ENCODE measurements at regions not wholly inside any gene's neighbourhood (a gene's known extent, or its start where the extent isn't known, plus 50 kb on each side); places are given as distances from the start of the nearest gene placed in this dataset.

- H3K27me3 ChIP-seq (replicated peaks; ENCODE audit: insufficient read depth, low read depth, low read length, poor library complexity): no peaks in the 10 kb centered on the region
- intact Hi-C loops (cut with micrococcal nuclease; ENCODE audit: unreplicated experiment): no loop called here
- no peaks in the 10 kb centered on the region for H3K36me3 ChIP-seq (ENCODE audit: insufficient read depth, low read length, poor library complexity, severe bottlenecking)
- no TSS peak for BruUV-seq (replicated peaks)
- CTCF ChIA-PET: no interaction called here
- H3K27ac ChIP-seq (ENCODE audit: low read depth, low read length, poor library complexity, severe bottlenecking): no peak overlapping the region
- TF ChIP-seq CTCF (conservative IDR thresholded peaks at IDR 0.05; ENCODE audit: low read depth, low read length): no peak
- H3K4me3 ChIP-seq (ENCODE audit: low read depth, low read length, poor library complexity, severe bottlenecking): no peak overlapping the region
- H3K9me3 ChIP-seq (ENCODE audit: low read depth, low read length, poor library complexity, severe bottlenecking): no peaks in the 10 kb centered on the region
- POLR2A ChIA-PET (ENCODE audit: low non-redundant PET): no interaction called here
- H3K4me1 ChIP-seq (ENCODE audit: insufficient read depth, low read length, poor library complexity, severe bottlenecking): no peaks in the 10 kb centered on the region
- peak; percentile 10 for DNase-seq (ENCODE audit: low spot score)
These were observed 110.7 kb downstream of the TMEM47 start for GRCh38 chrX:34546366-34546765.

- Histone ChIP-seq H3K4me1 (ENCODE audit: insufficient read depth, low read length, poor library complexity, severe bottlenecking) (peaks cover 4% of the 10 kb centered on the region), H3K36me3 (ENCODE audit: insufficient read depth, low read length, poor library complexity, severe bottlenecking) (no peaks in the 10 kb centered on the region), H3K27me3 (replicated peaks; ENCODE audit: insufficient read depth, low read depth, low read length, poor library complexity) (no peaks in the 10 kb centered on the region), H3K9me3 (ENCODE audit: low read depth, low read length, poor library complexity, severe bottlenecking) (no peaks in the 10 kb centered on the region), H3K27ac (ENCODE audit: low read depth, low read length, poor library complexity, severe bottlenecking) (no peak overlapping the region), H3K4me3 (ENCODE audit: low read depth, low read length, poor library complexity, severe bottlenecking) (no peak overlapping the region)
- intact Hi-C loops (cut with micrococcal nuclease; ENCODE audit: unreplicated experiment): no loop called here
- no TSS peak for BruUV-seq (replicated peaks)
- ChIA-PET CTCF (no interaction called here), POLR2A (ENCODE audit: low non-redundant PET) (no interaction called here)
- TF ChIP-seq CTCF (conservative IDR thresholded peaks at IDR 0.05; ENCODE audit: low read depth, low read length): no peak
- TF ChIP-seq EZH2 (IDR thresholded peaks at IDR 0.05; ENCODE audit: borderline replicate concordance, low read depth, low read length, poor library complexity, severe bottlenecking): no peak
- DNase-seq (ENCODE audit: low spot score): no peak
These were observed 129.0 kb downstream of the TMEM47 start for GRCh38 chrX:34528081-34528480.

GRCh38 chrX:34521563-34521962, 135.5 kb downstream of the TMEM47 start:
- TF ChIP-seq CTCF (conservative IDR thresholded peaks at IDR 0.05; ENCODE audit: low read depth, low read length) (peak; percentile 58), EZH2 (IDR thresholded peaks at IDR 0.05; ENCODE audit: borderline replicate concordance, low read depth, low read length, poor library complexity, severe bottlenecking) (no peak)
- H3K9me3 ChIP-seq (ENCODE audit: low read depth, low read length, poor library complexity, severe bottlenecking): no peaks in the 10 kb centered on the region
- POLR2A ChIA-PET (ENCODE audit: low non-redundant PET): no interaction called here
- no peaks in the 10 kb centered on the region for H3K27me3 ChIP-seq (replicated peaks; ENCODE audit: insufficient read depth, low read depth, low read length, poor library complexity)
- peak; percentile 61 for DNase-seq (ENCODE audit: low spot score)
- CTCF ChIA-PET: no interaction called here
- no TSS peak for BruUV-seq (replicated peaks)
- H3K36me3 ChIP-seq (ENCODE audit: insufficient read depth, low read length, poor library complexity, severe bottlenecking): no peaks in the 10 kb centered on the region
- H3K27ac ChIP-seq (ENCODE audit: low read depth, low read length, poor library complexity, severe bottlenecking): no peak overlapping the region
- H3K4me3 ChIP-seq (ENCODE audit: low read depth, low read length, poor library complexity, severe bottlenecking): no peak overlapping the region
- H3K4me1 ChIP-seq (ENCODE audit: insufficient read depth, low read length, poor library complexity, severe bottlenecking): peaks cover 5% of the 10 kb centered on the region
- intact Hi-C loops (cut with micrococcal nuclease; ENCODE audit: unreplicated experiment): no loop called here
